ENCODE measurements at regions not wholly inside any gene's neighbourhood (a gene's known extent, or its start where the extent isn't known, plus 50 kb on each side); places are given as distances from the start of the nearest gene placed in this dataset.
"Not testable (repeated sequence)": the region's sequence is repeated elsewhere in the genome, so short reads cannot be mapped to it uniquely, and the experiment has no call there.

- intact Hi-C loops (cut with DNase I), result no loop called here
- TF ChIP-seq, protein P1, sequence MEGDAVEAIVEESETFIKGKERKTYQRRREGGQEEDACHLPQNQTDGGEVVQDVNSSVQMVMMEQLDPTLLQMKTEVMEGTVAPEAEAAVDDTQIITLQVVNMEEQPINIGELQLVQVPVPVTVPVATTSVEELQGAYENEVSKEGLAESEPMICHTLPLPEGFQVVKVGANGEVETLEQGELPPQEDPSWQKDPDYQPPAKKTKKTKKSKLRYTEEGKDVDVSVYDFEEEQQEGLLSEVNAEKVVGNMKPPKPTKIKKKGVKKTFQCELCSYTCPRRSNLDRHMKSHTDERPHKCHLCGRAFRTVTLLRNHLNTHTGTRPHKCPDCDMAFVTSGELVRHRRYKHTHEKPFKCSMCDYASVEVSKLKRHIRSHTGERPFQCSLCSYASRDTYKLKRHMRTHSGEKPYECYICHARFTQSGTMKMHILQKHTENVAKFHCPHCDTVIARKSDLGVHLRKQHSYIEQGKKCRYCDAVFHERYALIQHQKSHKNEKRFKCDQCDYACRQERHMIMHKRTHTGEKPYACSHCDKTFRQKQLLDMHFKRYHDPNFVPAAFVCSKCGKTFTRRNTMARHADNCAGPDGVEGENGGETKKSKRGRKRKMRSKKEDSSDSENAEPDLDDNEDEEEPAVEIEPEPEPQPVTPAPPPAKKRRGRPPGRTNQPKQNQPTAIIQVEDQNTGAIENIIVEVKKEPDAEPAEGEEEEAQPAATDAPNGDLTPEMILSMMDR (IDR thresholded peaks at IDR 0.05), result no peak
Observed at GRCh38 chr6:92408350-92408749, 1011.0 kb downstream of the EPHA7 start.

GRCh38 chr6:92404281-92404680 lies 1015.1 kb downstream of the EPHA7 start:
- no peak for DNase-seq (ENCODE audit: low spot score in 2 of 2)
- H3K27me3 ChIP-seq, result no peaks in the 10 kb centered on the region
- H3K4me1 ChIP-seq, result no peaks in the 10 kb centered on the region
- no peaks in the 10 kb centered on the region for H3K9me3 ChIP-seq
- no peak overlapping the region for H3K4me3 ChIP-seq
- H3K36me3 ChIP-seq, result no peaks in the 10 kb centered on the region
- no peak overlapping the region for H3K27ac ChIP-seq
- TF ChIP-seq, protein P1 (IDR thresholded peaks at IDR 0.05), result no peak
- intact Hi-C loops (cut with DNase I), result no loop called here

More at GRCh38 chr6:92408350-92408749, 1011.0 kb downstream of the EPHA7 start:
- Histone ChIP-seq H3K27me3 (no peaks in the 10 kb centered on the region), H3K4me3 (no peak overlapping the region), H3K36me3 (no peaks in the 10 kb centered on the region), H3K9me3 (peaks cover 0 to 7% of the 10 kb centered on the region in 2 donors), H3K4me1 (no peaks in the 10 kb centered on the region), H3K27ac (no peak overlapping the region)
- DNase-seq (ENCODE audit: low spot score in 2 of 2), result no peak

- Histone ChIP-seq H3K27me3 (no peaks in the 10 kb centered on the region), H3K27ac (no peak overlapping the region), H3K4me3 (no peak overlapping the region), H3K4me1 (no peaks in the 10 kb centered on the region), H3K9me3 (no peaks in the 10 kb centered on the region), H3K36me3 (no peaks in the 10 kb centered on the region)
- DNase-seq (ENCODE audit: low spot score in 2 of 2), result no peak
- TF ChIP-seq, protein P1 (IDR thresholded peaks at IDR 0.05), result no peak
- intact Hi-C loops (cut with DNase I), result no loop called here
Observed at GRCh38 chr6:92399911-92400310, 1019.4 kb downstream of the EPHA7 start.

DNA sequence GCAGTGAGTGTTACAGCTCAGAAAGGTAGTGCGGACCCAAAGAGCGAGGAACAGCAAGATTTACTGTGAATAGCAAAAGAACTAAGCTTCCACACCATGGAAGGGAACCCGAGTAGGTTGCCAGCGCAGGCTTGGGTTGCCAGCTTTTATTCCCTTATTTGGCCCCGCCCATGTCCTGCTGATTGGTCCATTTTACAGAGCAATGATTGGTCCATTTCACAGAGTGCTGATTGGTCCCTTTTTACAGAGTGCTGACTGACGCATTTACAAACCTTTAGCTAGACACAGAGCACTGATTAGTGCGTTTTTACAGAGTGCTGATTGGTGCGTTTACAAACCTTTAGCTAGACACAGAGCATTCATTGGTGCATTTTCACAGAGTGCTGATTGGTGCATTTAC lies 1030.7 kb downstream of the EPHA7 start:
- H3K27ac ChIP-seq; H3K9me3 ChIP-seq; H3K4me1 ChIP-seq; DNase-seq (ENCODE audit: low spot score in 2 of 2); H3K36me3 ChIP-seq; H3K27me3 ChIP-seq; H3K4me3 ChIP-seq; intact Hi-C loops (cut with DNase I): not testable (repeated sequence)

DNA sequence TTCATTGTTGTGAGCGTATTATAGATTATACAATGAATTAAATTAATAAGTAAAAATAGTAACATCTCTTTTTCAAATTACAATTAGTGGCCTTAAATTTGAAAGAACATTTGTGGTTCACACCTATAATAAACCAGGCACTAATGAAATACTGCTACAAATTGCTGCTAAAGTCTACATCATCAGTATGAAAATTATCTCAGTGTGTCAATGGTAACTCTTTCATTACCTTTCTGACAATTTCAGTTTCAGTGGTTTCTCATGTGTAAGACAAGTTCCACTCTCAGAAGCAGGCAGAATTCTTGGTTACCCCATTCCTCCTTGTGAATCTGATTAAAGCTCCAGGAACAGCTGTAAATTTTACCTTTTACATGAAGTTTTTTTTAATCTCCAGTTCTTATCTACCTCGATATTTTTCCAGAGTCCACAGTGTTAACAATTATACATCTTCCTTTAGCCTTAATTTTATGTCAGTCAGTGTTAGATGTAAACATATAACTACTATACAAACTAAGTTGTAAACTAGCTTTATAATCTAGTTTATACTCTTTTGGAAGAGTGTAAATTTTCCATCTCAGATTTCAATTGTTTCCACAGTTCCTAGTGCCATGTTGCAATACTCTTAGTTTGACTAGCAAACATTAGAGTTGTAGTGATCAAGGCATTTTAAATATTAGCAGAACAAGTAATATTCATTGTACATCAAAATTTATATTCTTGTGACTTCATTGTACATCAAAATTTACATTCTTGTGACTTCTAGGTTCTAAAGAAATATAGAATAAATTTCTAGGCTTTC lies 1038.4 kb downstream of the EPHA7 start:
- Histone ChIP-seq H3K27ac (no peak overlapping the region), H3K4me3 (no peak overlapping the region), H3K9me3 (no peaks in the 10 kb centered on the region), H3K27me3 (no peaks in the 10 kb centered on the region), H3K4me1 (no peaks in the 10 kb centered on the region), H3K36me3 (no peaks in the 10 kb centered on the region)
- intact Hi-C loops (cut with DNase I), result no loop called here
- no peak for DNase-seq (ENCODE audit: low spot score in 2 of 2)
- TF ChIP-seq, protein P1 (IDR thresholded peaks at IDR 0.05), result no peak

DNA sequence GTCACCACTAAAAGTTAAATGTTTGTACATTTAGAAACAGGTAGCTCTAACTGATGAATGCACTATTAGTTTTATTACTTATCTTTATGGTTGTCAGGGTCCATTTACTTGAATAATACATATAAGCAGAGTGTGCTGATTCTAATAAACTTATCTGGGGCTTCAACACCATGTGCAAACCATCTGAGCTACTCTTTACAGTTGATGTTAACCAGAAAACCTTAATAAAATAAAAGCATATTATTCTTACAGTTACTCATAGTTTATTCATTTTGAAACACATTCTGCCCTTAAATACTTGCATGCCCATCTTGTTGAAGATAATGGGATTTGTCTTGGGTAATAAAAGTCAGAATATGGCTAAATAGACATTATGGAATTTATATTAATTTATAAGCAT lies 1042.2 kb downstream of the EPHA7 start:
- no peak overlapping the region for H3K27ac ChIP-seq
- intact Hi-C loops (cut with DNase I), result no loop called here
- no peaks in the 10 kb centered on the region for H3K27me3 ChIP-seq
- H3K9me3 ChIP-seq, result no peaks in the 10 kb centered on the region
- H3K4me1 ChIP-seq, result no peaks in the 10 kb centered on the region
- H3K36me3 ChIP-seq, result no peaks in the 10 kb centered on the region
- H3K4me3 ChIP-seq, result no peak overlapping the region
- TF ChIP-seq, protein P1 (IDR thresholded peaks at IDR 0.05), result no peak
- DNase-seq (ENCODE audit: low spot score in 2 of 2), result no peak
